GM23338 (cell line): ENCODE measurements at regions not wholly inside any gene's neighbourhood (a gene's known extent, or its start where the extent isn't known, plus 50 kb on each side); places are given as distances from the start of the nearest gene placed in this dataset.
"Not testable (repeated sequence)": the region's sequence is repeated elsewhere in the genome, so short reads cannot be mapped to it uniquely, and the experiment has no call there.

Experiments used
- ATAC-seq: fragments of 200-7000 bp; cut with Tn5 transposase; 3 replicates; pipeline ENCODE4 v1.9.1; 2020
- DNase-seq: peaks from one replicate; pipeline ENCODE4 v3.0.0-alpha.2; 2015; ENCODE audit warnings: low spot score
- H2AFZ ChIP-seq: fragments of 200-600 bp; sonication (generic); 2 replicates; pipeline ENCODE4 v1.8.0; 2016; ENCODE audit warnings: antibody characterized with exemption, mild to moderate bottlenecking, moderate library complexity
- H3F3A ChIP-seq: fragments of 200-600 bp; sonication (generic); replicated peaks from 2 replicates; pipeline ENCODE4 v1.8.0; 2017; ENCODE audit warnings: antibody characterized with exemption, mixed run types, low read depth
- H3K27ac ChIP-seq: fragments of 200-600 bp; sonication (generic); 2 replicates; pipeline ENCODE4 v1.6.1; 2016; ENCODE audit warnings: low read depth
- H3K27me3 ChIP-seq: fragments of 200-600 bp; sonication (generic); 2 replicates; pipeline ENCODE4 v1.8.0; 2016; ENCODE audit warnings: mild to moderate bottlenecking, mixed run types, moderate library complexity; ENCODE audit not compliant: insufficient read depth
- H3K36me3 ChIP-seq: fragments of 200-600 bp; sonication (generic); 2 replicates; pipeline ENCODE4 v1.8.0; 2016; ENCODE audit warnings: mild to moderate bottlenecking; ENCODE audit not compliant: insufficient read depth
- H3K4me1 ChIP-seq: fragments of 200-600 bp; sonication (generic); 2 replicates; pipeline ENCODE4 v1.8.0; 2016; ENCODE audit warnings: mild to moderate bottlenecking, moderate library complexity; ENCODE audit not compliant: insufficient read depth
- H3K4me2 ChIP-seq: fragments of 200-600 bp; sonication (generic); 2 replicates; pipeline ENCODE4 v1.7.1; 2017; ENCODE audit warnings: mixed run types
- H3K4me3 ChIP-seq: fragments of 200-600 bp; sonication (generic); 2 replicates; pipeline ENCODE4 v1.6.1; 2016; ENCODE audit warnings: mixed run types
- H3K79me2 ChIP-seq: fragments of 200-600 bp; sonication (generic); replicated peaks from 2 replicates; pipeline ENCODE4 v1.8.0; 2017; ENCODE audit warnings: mild to moderate bottlenecking; ENCODE audit not compliant: insufficient read depth
- H3K9me2 ChIP-seq: fragments of 200-600 bp; sonication (generic); 2 replicates; pipeline ENCODE4 v1.8.0; 2017; ENCODE audit not compliant: insufficient read depth
- H4K20me1 ChIP-seq: fragments of 200-600 bp; sonication (generic); replicated peaks from 2 replicates; pipeline ENCODE4 v1.8.0; 2017; ENCODE audit warnings: mild to moderate bottlenecking; ENCODE audit not compliant: insufficient read depth
- H3K27ac Mint-ChIP-seq: 2 replicates; pipeline ENCODE4 v1.8.0; 2020; ENCODE audit warnings: inconsistent platforms, mild to moderate bottlenecking, moderate library complexity, mixed read lengths
- H3K27me3 Mint-ChIP-seq: 3 replicates; pipeline ENCODE4 v1.8.0; 2022; ENCODE audit warnings: low read depth, mild to moderate bottlenecking, moderate library complexity, mixed read lengths, inconsistent platforms; ENCODE audit not compliant: insufficient read depth, poor library complexity
- H3K36me3 Mint-ChIP-seq: 3 replicates; pipeline ENCODE4 v1.8.0; 2021; ENCODE audit warnings: low read depth, mild to moderate bottlenecking, inconsistent platforms, moderate library complexity, mixed read lengths
- H3K4me1 Mint-ChIP-seq: 3 replicates; pipeline ENCODE4 v1.8.0; 2020; ENCODE audit warnings: mild to moderate bottlenecking, inconsistent platforms, mixed read lengths
- H3K4me3 Mint-ChIP-seq: 3 replicates; pipeline ENCODE4 v1.8.0; 2021; ENCODE audit warnings: moderate library complexity, mild to moderate bottlenecking, inconsistent platforms, mixed read lengths
- H3K9me3 Mint-ChIP-seq: 3 replicates; pipeline ENCODE4 v1.8.0; 2020; ENCODE audit warnings: moderate library complexity, mild to moderate bottlenecking, inconsistent platforms, mixed read lengths
- CREB1 ChIP-seq: fragments of 250-450 bp; sonication (Bioruptor Pico); IDR thresholded peaks from 2 replicates; pipeline ENCODE4 v1.5.0; 2020; ENCODE audit warnings: low read depth, mild to moderate bottlenecking, moderate library complexity
- ETS1 ChIP-seq: IDR thresholded peaks from 2 replicates; pipeline ENCODE4 v1.6.1; 2016; ENCODE audit warnings: antibody characterized with exemption
- EZH2 ChIP-seq: fragments of 200-600 bp; sonication (generic); IDR thresholded peaks from one replicate; pipeline ENCODE4 v1.8.0; 2017; ENCODE audit warnings: antibody characterized with exemption, mild to moderate bottlenecking, low read depth; ENCODE audit not compliant: unreplicated experiment
- JUNB ChIP-seq: IDR thresholded peaks from one replicate; pipeline ENCODE4 v1.6.1; 2016; ENCODE audit warnings: antibody characterized with exemption; ENCODE audit not compliant: unreplicated experiment
- NANOG ChIP-seq: IDR thresholded peaks from 2 replicates; pipeline ENCODE4 v1.6.1; 2016; ENCODE audit warnings: antibody characterized with exemption, borderline replicate concordance
- POLR2AphosphoS5 ChIP-seq: IDR thresholded peaks from 2 replicates; pipeline ENCODE4 v1.6.1; 2016; ENCODE audit warnings: antibody characterized with exemption, low read depth
- STAT1 ChIP-seq: IDR thresholded peaks from one replicate; pipeline ENCODE4 v1.6.1; 2016; ENCODE audit warnings: antibody characterized with exemption; ENCODE audit not compliant: unreplicated experiment
- ZNF331 ChIP-seq: fragments of 250-450 bp; sonication (Bioruptor Pico); IDR thresholded peaks from 2 replicates; pipeline ENCODE4 v1.5.0; 2020; ENCODE audit warnings: low read depth, mild to moderate bottlenecking, moderate library complexity
- TF ChIP-seq, protein P1 (sequence below): IDR thresholded peaks from one replicate; pipeline ENCODE4 v1.6.1; 2018; ENCODE audit warnings: antibody characterized with exemption; ENCODE audit not compliant: unreplicated experiment

- TF ChIP-seq, protein P1, sequence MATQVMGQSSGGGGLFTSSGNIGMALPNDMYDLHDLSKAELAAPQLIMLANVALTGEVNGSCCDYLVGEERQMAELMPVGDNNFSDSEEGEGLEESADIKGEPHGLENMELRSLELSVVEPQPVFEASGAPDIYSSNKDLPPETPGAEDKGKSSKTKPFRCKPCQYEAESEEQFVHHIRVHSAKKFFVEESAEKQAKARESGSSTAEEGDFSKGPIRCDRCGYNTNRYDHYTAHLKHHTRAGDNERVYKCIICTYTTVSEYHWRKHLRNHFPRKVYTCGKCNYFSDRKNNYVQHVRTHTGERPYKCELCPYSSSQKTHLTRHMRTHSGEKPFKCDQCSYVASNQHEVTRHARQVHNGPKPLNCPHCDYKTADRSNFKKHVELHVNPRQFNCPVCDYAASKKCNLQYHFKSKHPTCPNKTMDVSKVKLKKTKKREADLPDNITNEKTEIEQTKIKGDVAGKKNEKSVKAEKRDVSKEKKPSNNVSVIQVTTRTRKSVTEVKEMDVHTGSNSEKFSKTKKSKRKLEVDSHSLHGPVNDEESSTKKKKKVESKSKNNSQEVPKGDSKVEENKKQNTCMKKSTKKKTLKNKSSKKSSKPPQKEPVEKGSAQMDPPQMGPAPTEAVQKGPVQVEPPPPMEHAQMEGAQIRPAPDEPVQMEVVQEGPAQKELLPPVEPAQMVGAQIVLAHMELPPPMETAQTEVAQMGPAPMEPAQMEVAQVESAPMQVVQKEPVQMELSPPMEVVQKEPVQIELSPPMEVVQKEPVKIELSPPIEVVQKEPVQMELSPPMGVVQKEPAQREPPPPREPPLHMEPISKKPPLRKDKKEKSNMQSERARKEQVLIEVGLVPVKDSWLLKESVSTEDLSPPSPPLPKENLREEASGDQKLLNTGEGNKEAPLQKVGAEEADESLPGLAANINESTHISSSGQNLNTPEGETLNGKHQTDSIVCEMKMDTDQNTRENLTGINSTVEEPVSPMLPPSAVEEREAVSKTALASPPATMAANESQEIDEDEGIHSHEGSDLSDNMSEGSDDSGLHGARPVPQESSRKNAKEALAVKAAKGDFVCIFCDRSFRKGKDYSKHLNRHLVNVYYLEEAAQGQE = no peak
- TF ChIP-seq ZNF331 (CRISPR knock-in tag) (no peak), STAT1 (no peak), NANOG (no peak), POLR2AphosphoS5 (no peak), ETS1 (no peak), JUNB (no peak), EZH2 (no peak), CREB1 (no peak)
These were observed 1333.5 kb downstream of the KHDRBS2 start (continued) for GRCh38 chr6:60952500-60952899.

GRCh38 chr6:60950221-60950923, 1335.7 kb downstream of the KHDRBS2 start:
- H3K4me1 Mint-ChIP-seq, H4K20me1 ChIP-seq, H3K4me3 ChIP-seq, H3K27me3 Mint-ChIP-seq, H3K79me2 ChIP-seq, H3K36me3 ChIP-seq, H2AFZ ChIP-seq, H3K9me2 ChIP-seq, H3K27ac ChIP-seq, H3K4me1 ChIP-seq, H3F3A ChIP-seq, H3K27me3 ChIP-seq, H3K4me3 Mint-ChIP-seq: not testable (repeated sequence)
- peak overlapping the region; percentile 5 for H3K4me2 ChIP-seq
- peaks cover 23% of the 10 kb centered on the region; the same call in 2 of the 3 replicates for H3K36me3 Mint-ChIP-seq
- peak overlapping the region; percentile 84 for H3K27ac Mint-ChIP-seq
- ATAC-seq (peak; percentile 89), DNase-seq (peak; percentile 36)
- H3K9me3 Mint-ChIP-seq = peaks cover 13% of the 10 kb centered on the region; the same call in 2 of the 3 replicates

DNA sequence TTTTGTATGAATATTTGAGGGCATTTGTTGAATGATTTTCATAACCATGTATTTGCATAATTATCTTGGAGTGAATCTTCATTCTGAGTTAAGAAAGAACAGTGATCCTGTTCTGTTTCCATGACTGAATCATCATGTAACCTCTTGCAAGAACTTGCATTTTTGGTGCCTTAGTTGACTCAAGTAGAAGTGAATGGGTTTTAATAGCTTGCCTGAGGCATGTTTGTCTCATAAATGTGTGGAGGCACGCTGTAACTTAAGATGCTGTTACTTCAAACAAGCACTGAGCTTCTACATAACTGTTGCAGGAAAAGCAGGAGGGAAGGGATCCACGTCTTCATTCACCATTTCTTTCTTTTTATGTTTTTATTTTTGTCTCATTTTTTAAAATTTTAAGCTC, 1338.6 kb downstream of the KHDRBS2 start:
- Mint-ChIP-seq H3K36me3 (peaks cover 24% of the 10 kb centered on the region; the same call in 2 of the 3 replicates), H3K9me3 (peaks cover 29% of the 10 kb centered on the region)
- not testable (repeated sequence) for DNase-seq, H3K36me3 ChIP-seq, H3F3A ChIP-seq, ATAC-seq, H3K27me3 ChIP-seq, H3K9me2 ChIP-seq, H3K27ac ChIP-seq, H3K4me1 Mint-ChIP-seq, H4K20me1 ChIP-seq, H3K4me1 ChIP-seq, H3K79me2 ChIP-seq, H3K4me3 Mint-ChIP-seq, H3K27ac Mint-ChIP-seq, H3K4me3 ChIP-seq, H3K27me3 Mint-ChIP-seq, H2AFZ ChIP-seq, H3K4me2 ChIP-seq

GRCh38 chr6:60944803-60945202, 1341.2 kb downstream of the KHDRBS2 start:
- not testable (repeated sequence) for DNase-seq, H2AFZ ChIP-seq, H4K20me1 ChIP-seq, H3K4me2 ChIP-seq, H3K36me3 ChIP-seq, ATAC-seq, H3K27ac ChIP-seq, H3K4me1 Mint-ChIP-seq, H3K27ac Mint-ChIP-seq, H3K79me2 ChIP-seq, H3K4me1 ChIP-seq, H3K4me3 Mint-ChIP-seq, H3K27me3 Mint-ChIP-seq, H3K27me3 ChIP-seq, H3K4me3 ChIP-seq, H3F3A ChIP-seq, H3K9me2 ChIP-seq
- Mint-ChIP-seq H3K36me3 (peaks cover 24% of the 10 kb centered on the region; the same call in 2 of the 3 replicates), H3K9me3 (peaks cover 29% of the 10 kb centered on the region)
